Ovary (tissue), 7 donors: ENCODE measurements at regions not wholly inside any gene's neighbourhood (a gene's known extent, or its start where the extent isn't known, plus 50 kb on each side); places are given as distances from the start of the nearest gene placed in this dataset.

Experiments
- DNase-seq, 5 donors: peaks; one replicate each; pipeline ENCODE4 v3.0.0-alpha.2; 2019 to 2020
- H3K27ac ChIP-seq, 2 donors: fragments of 200-600 bp; one replicate each; pipeline versions ENCODE4 v1.5.1 to v1.8.0; 2019 to 2022
- H3K27me3 ChIP-seq: fragments of 200-600 bp; one replicate; pipeline ENCODE4 v1.8.0; 2022
- H3K36me3 ChIP-seq: fragments of 200-600 bp; sonication (generic); one replicate; pipeline ENCODE4 v1.5.1; 2019
- H3K4me1 ChIP-seq: one replicate; pipeline ENCODE4 v1.8.1; 2013; ENCODE audit warnings: mild to moderate bottlenecking, moderate library complexity; ENCODE audit not compliant: insufficient read depth
- H3K4me3 ChIP-seq: fragments of 200-600 bp; sonication (generic); one replicate; pipeline ENCODE4 v1.5.1; 2017
- H3K9me3 ChIP-seq, 2 donors: fragments of 200-600 bp in 1 of 2; sonication (generic) in 1 of 2; one replicate each; pipeline versions ENCODE4 v1.5.1 to v1.8.1; 2013 to 2019; ENCODE audit warnings: mild to moderate bottlenecking in 1 of 2, moderate library complexity in 1 of 2
- CTCF ChIP-seq, 3 donors: fragments of 450-650 bp in 2 of 3; fragments of 200-600 bp in 1 of 3; IDR thresholded peaks; one replicate each; pipeline versions ENCODE4 v1.5.1 to v1.8.0; 2016 to 2022; ENCODE audit warnings: antibody characterized with exemption in 3 of 3, mild to moderate bottlenecking in 1 of 3
- EP300 ChIP-seq: sonication (generic); formaldehyde crosslinking; IDR thresholded peaks from one replicate; pipeline ENCODE4 v1.6.1; 2017; ENCODE audit warnings: antibody characterized with exemption
- POLR2A ChIP-seq: fragments of 450-650 bp; IDR thresholded peaks from one replicate; pipeline ENCODE4 v1.6.1; 2017; ENCODE audit warnings: antibody characterized with exemption, mild to moderate bottlenecking, moderate library complexity
- WGBS, 3 donors: extraction: QIAGEN DNeasy Blood & Tissue Kit in 1 of 3; methylation state at CpG; one replicate each; pipeline versions ENCODE4 v1.1.5 to v1.1.7; 2013 to 2017; 5-methylcytosine and 5-hydroxymethylcytosine counted together
- intact Hi-C, 4 donors: fragments of 100-400 bp; cut with DNase I; formaldehyde crosslinking; loops; one replicate each; pipeline versions ENCODE4 v1.11.0 to v1.15.1; 2022 to 2023
- donor health status: DM: no; HTN: no; CAD: no; lungs with moderate emphysema.
- donor health status: DM: no; HTN: no; CAD: no.
- donor health status: Bipolar disorder and iron deficiency.
- donor health status: DM: no; HTN: no; CAD: no.
- donor health status: DM: yes; HTN: yes; CAD: no.

- H3K36me3 ChIP-seq, result no peaks in the 10 kb centered on the region
- intact Hi-C loops, result no loop called here
- H3K27ac ChIP-seq, result no peak overlapping the region
- peaks cover 0 to 4% of the 10 kb centered on the region in 2 donors for H3K9me3 ChIP-seq
- H3K4me3 ChIP-seq, result no peak overlapping the region
- DNase-seq, result no peak
- no peaks in the 10 kb centered on the region for H3K27me3 ChIP-seq
- 83 to 89% (median 88%) methylated on average over 3 of the region's 3 CpGs for WGBS, 3 donors
- no peaks in the 10 kb centered on the region for H3K4me1 ChIP-seq
- TF ChIP-seq CTCF (IDR thresholded peaks at IDR 0.05), result no peak
- TF ChIP-seq POLR2A, result no peak
Observed at GRCh38 chr13:32887617-32888016, 128.6 kb upstream of the KL start.

- no peaks in the 10 kb centered on the region for H3K4me1 ChIP-seq
- TF ChIP-seq CTCF (IDR thresholded peaks at IDR 0.05) (no peak), EP300 (no peak), POLR2A (no peak)
- no peak overlapping the region for H3K27ac ChIP-seq
- H3K9me3 ChIP-seq, result peaks cover 0 to 4% of the 10 kb centered on the region in 2 donors
- intact Hi-C loops, result no loop called here
- DNase-seq, result no peak
- 93 to 96% (median 95%) methylated on average over 6 of the region's 6 CpGs for WGBS, 3 donors
- H3K4me3 ChIP-seq, result no peak overlapping the region
- no peaks in the 10 kb centered on the region for H3K27me3 ChIP-seq
- H3K36me3 ChIP-seq, result no peaks in the 10 kb centered on the region
Observed at GRCh38 chr13:32889986-32890565, 126.1 kb upstream of the KL start.

- TF ChIP-seq POLR2A, result no peak
- TF ChIP-seq EP300, result no peak
- TF ChIP-seq CTCF (IDR thresholded peaks at IDR 0.05), result no peak
- no peaks in the 10 kb centered on the region for H3K36me3 ChIP-seq
- no peak overlapping the region for H3K4me3 ChIP-seq
- H3K9me3 ChIP-seq, result no peaks in the 10 kb centered on the region
- H3K27ac ChIP-seq, result no peak overlapping the region
- H3K4me1 ChIP-seq, result no peaks in the 10 kb centered on the region
- H3K27me3 ChIP-seq, result no peaks in the 10 kb centered on the region
- 80 to 87% (median 81%) methylated on average over 6 of the region's 6 CpGs for WGBS, 3 donors
- DNase-seq, result no peak
- intact Hi-C loops, result no loop called here
Observed at GRCh38 chr13:32893176-32893575, 123.0 kb upstream of the KL start.

- DNase-seq, result no peak
- Histone ChIP-seq H3K4me3 (no peak overlapping the region), H3K9me3 (no peaks in the 10 kb centered on the region), H3K27me3 (no peaks in the 10 kb centered on the region), H3K36me3 (no peaks in the 10 kb centered on the region), H3K4me1 (no peaks in the 10 kb centered on the region), H3K27ac (no peak overlapping the region)
- TF ChIP-seq POLR2A (no peak), EP300 (no peak), CTCF (IDR thresholded peaks at IDR 0.05) (no peak)
- 69 to 79% (median 71%) methylated on average over 2 of the region's 2 CpGs for WGBS, 3 donors
- intact Hi-C loops, result no loop called here
Observed at GRCh38 chr13:32894589-32895001, 121.6 kb upstream of the KL start.
